ENCODE measurements at regions not wholly inside any gene's neighbourhood (a gene's known extent, or its start where the extent isn't known, plus 50 kb on each side); places are given as distances from the start of the nearest gene placed in this dataset.
"Not testable (repeated sequence)": the region's sequence is repeated elsewhere in the genome, so short reads cannot be mapped to it uniquely, and the experiment has no call there.

- DNase-seq (ENCODE audit: low read depth), result no peak
Measured at GRCh38 chr16:73408311-73408710, 360.4 kb upstream of the ZFHX3 start.

- no peak for DNase-seq (ENCODE audit: low read depth)
Measured at GRCh38 chr16:73405851-73406250, 357.9 kb upstream of the ZFHX3 start.

GRCh38 chr16:73404001-73404400 is 356.1 kb upstream of the ZFHX3 start:
- no peak for DNase-seq (ENCODE audit: low read depth)

GRCh38 chr16:73403291-73403690 is 355.4 kb upstream of the ZFHX3 start:
- DNase-seq (ENCODE audit: low read depth), result no peak

GRCh38 chr16:73400951-73401350 is 353.0 kb upstream of the ZFHX3 start:
- DNase-seq (ENCODE audit: low read depth), result no peak

GRCh38 chr16:73399997-73400396 is 352.1 kb upstream of the ZFHX3 start:
- DNase-seq (ENCODE audit: low read depth), result no peak

GRCh38 chr16:73399486-73399885 is 351.6 kb upstream of the ZFHX3 start:
- no peak for DNase-seq (ENCODE audit: low read depth)

- DNase-seq (ENCODE audit: low read depth), result not testable (repeated sequence)
Measured at GRCh38 chr16:73398604-73399003, 350.7 kb upstream of the ZFHX3 start.

GRCh38 chr16:73396556-73396955 is 348.6 kb upstream of the ZFHX3 start:
- peak; percentile 15 for DNase-seq (ENCODE audit: low read depth)

- peak; percentile 69 for DNase-seq (ENCODE audit: low read depth)
Measured at GRCh38 chr16:73390936-73391335, 343.0 kb upstream of the ZFHX3 start.

- DNase-seq (ENCODE audit: low read depth), result no peak
Measured at GRCh38 chr16:73390491-73390890, 342.6 kb upstream of the ZFHX3 start.

- DNase-seq (ENCODE audit: low read depth), result no peak
Measured at GRCh38 chr16:73389085-73389484, 341.2 kb upstream of the ZFHX3 start.

GRCh38 chr16:73387979-73388378 is 340.1 kb upstream of the ZFHX3 start:
- DNase-seq (ENCODE audit: low read depth), result no peak

GRCh38 chr16:73385696-73386095 is 337.8 kb upstream of the ZFHX3 start:
- DNase-seq (ENCODE audit: low read depth), result no peak

GRCh38 chr16:73384506-73385089 is 336.7 kb upstream of the ZFHX3 start:
- no peak for DNase-seq (ENCODE audit: low read depth)

- DNase-seq (ENCODE audit: low read depth), result no peak
Measured at GRCh38 chr16:73383988-73384365, 336.0 kb upstream of the ZFHX3 start.

GRCh38 chr16:73383195-73383987 is 335.5 kb upstream of the ZFHX3 start:
- DNase-seq (ENCODE audit: low read depth), result no peak

GRCh38 chr16:73378471-73378870 is 330.5 kb upstream of the ZFHX3 start:
- DNase-seq (ENCODE audit: low read depth), result no peak

- no peak for DNase-seq (ENCODE audit: low read depth)
Measured at GRCh38 chr16:73371584-73372319, 323.8 kb upstream of the ZFHX3 start.

GRCh38 chr16:73369851-73370250 is 321.9 kb upstream of the ZFHX3 start:
- no peak for DNase-seq (ENCODE audit: low read depth)

GRCh38 chr16:73368715-73369114 is 320.8 kb upstream of the ZFHX3 start:
- no peak for DNase-seq (ENCODE audit: low read depth)

- peak; percentile 63 for DNase-seq (ENCODE audit: low read depth)
Measured at GRCh38 chr16:73365016-73365551, 317.2 kb upstream of the ZFHX3 start.

- no peak for DNase-seq (ENCODE audit: low read depth)
Measured at GRCh38 chr16:73364413-73364812, 316.5 kb upstream of the ZFHX3 start.

All from Daoy (cell line).